ENCODE measurements at regions not wholly inside any gene's neighbourhood (a gene's known extent, or its start where the extent isn't known, plus 50 kb on each side); places are given as distances from the start of the nearest gene placed in this dataset.

- no peak for DNase-seq
- H3K36me3 ChIP-seq, result no peaks in the 10 kb centered on the region
- H3K27ac ChIP-seq, result no peak overlapping the region
- TF ChIP-seq POLR2A (IDR thresholded peaks at IDR 0.05) (no peak), EP300 (IDR thresholded peaks at IDR 0.05) (no peak)
- TF ChIP-seq, protein P1, sequence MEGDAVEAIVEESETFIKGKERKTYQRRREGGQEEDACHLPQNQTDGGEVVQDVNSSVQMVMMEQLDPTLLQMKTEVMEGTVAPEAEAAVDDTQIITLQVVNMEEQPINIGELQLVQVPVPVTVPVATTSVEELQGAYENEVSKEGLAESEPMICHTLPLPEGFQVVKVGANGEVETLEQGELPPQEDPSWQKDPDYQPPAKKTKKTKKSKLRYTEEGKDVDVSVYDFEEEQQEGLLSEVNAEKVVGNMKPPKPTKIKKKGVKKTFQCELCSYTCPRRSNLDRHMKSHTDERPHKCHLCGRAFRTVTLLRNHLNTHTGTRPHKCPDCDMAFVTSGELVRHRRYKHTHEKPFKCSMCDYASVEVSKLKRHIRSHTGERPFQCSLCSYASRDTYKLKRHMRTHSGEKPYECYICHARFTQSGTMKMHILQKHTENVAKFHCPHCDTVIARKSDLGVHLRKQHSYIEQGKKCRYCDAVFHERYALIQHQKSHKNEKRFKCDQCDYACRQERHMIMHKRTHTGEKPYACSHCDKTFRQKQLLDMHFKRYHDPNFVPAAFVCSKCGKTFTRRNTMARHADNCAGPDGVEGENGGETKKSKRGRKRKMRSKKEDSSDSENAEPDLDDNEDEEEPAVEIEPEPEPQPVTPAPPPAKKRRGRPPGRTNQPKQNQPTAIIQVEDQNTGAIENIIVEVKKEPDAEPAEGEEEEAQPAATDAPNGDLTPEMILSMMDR (IDR thresholded peaks at IDR 0.05), result no peak
- WGBS, 3 donors, result 83 to 96% (median 90%) methylated on average over 1 of the region's 1 CpG
- H3K4me3 ChIP-seq, result no peak overlapping the region
- no peaks in the 10 kb centered on the region for H3K9me3 ChIP-seq
- H3K27me3 ChIP-seq, result no peaks in the 10 kb centered on the region
- intact Hi-C loops (cut with DNase I), result no loop called here
- H3K4me1 ChIP-seq (ENCODE audit: insufficient read depth), result no peaks in the 10 kb centered on the region
Measured at GRCh38 chr4:83890816-83891215, 354.9 kb downstream of the GPAT3 start.

DNA sequence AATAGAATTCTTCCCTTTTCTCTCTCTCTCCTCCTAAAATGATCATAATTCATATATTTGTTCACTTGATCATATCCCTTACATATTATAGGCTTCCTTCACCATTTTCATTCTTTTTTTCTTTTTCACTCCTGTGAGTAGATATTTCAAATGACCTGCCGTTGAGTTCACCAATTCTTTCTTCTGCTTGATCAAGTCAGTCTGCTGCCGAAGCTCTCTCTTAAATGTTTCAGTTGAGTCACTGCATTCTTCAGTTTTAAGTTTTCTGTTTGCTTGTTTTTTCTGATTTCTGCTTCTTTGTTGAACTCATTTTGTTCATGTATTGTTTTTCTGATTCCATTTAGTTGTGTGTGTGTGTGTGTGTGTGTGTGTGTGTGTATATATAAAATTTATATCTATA is 354.3 kb downstream of the GPAT3 start:
- no peaks in the 10 kb centered on the region for H3K27me3 ChIP-seq
- TF ChIP-seq, protein P1 (IDR thresholded peaks at IDR 0.05), result no peak
- TF ChIP-seq EP300 (IDR thresholded peaks at IDR 0.05) (no peak), POLR2A (IDR thresholded peaks at IDR 0.05) (no peak)
- no peaks in the 10 kb centered on the region for H3K4me1 ChIP-seq (ENCODE audit: insufficient read depth)
- no peak overlapping the region for H3K4me3 ChIP-seq
- 87 to 93% (median 90%) methylated on average over 2 of the region's 2 CpGs for WGBS, 3 donors
- DNase-seq, result no peak
- H3K9me3 ChIP-seq, result no peaks in the 10 kb centered on the region
- intact Hi-C loops (cut with DNase I), result no loop called here
- no peak overlapping the region for H3K27ac ChIP-seq
- H3K36me3 ChIP-seq, result no peaks in the 10 kb centered on the region

DNA sequence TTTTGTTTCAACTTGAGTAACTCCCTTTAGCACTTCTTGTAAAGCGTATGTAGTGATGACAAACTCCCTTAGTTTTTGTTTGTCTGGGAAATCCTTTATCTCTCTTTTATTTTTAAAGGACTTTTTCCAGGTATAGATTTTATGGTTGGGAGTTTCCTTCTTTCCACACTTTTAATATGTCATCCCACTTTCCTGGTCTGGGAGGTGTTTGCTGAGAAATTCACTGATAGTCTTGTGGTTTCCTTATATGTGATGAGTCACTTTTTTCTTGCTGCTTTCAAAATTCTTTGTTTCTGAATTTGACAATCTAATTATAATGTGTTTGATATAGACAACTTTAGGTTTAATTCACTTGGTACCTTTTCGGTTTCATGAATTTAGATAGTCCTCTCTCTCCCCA is 353.9 kb downstream of the GPAT3 start:
- H3K27ac ChIP-seq, result no peak overlapping the region
- DNase-seq, result no peak
- H3K9me3 ChIP-seq, result no peaks in the 10 kb centered on the region
- H3K27me3 ChIP-seq, result no peaks in the 10 kb centered on the region
- H3K4me1 ChIP-seq (ENCODE audit: insufficient read depth), result no peaks in the 10 kb centered on the region
- 68 to 81% (median 74%) methylated on average over 2 of the region's 2 CpGs for WGBS, 3 donors
- no peak for TF ChIP-seq POLR2A (IDR thresholded peaks at IDR 0.05)
- intact Hi-C loops (cut with DNase I), result no loop called here
- no peaks in the 10 kb centered on the region for H3K36me3 ChIP-seq
- no peak overlapping the region for H3K4me3 ChIP-seq

- H3K27ac ChIP-seq, result no peak overlapping the region
- TF ChIP-seq, protein P1 (IDR thresholded peaks at IDR 0.05), result no peak
- TF ChIP-seq EP300 (IDR thresholded peaks at IDR 0.05) (no peak), POLR2A (IDR thresholded peaks at IDR 0.05) (no peak)
- no peaks in the 10 kb centered on the region for H3K4me1 ChIP-seq (ENCODE audit: insufficient read depth)
- H3K9me3 ChIP-seq, result no peaks in the 10 kb centered on the region
- no peak overlapping the region for H3K4me3 ChIP-seq
- WGBS, 3 donors, result 59 to 70% (median 59%) methylated on average over 6 of the region's 6 CpGs
- H3K36me3 ChIP-seq, result no peaks in the 10 kb centered on the region
- intact Hi-C loops (cut with DNase I), result no loop called here
- H3K27me3 ChIP-seq, result no peaks in the 10 kb centered on the region
- DNase-seq, result no peak
Measured at GRCh38 chr4:83885256-83886182, 349.6 kb downstream of the GPAT3 start.

GRCh38 chr4:83876047-83876446 is 340.1 kb downstream of the GPAT3 start:
- H3K9me3 ChIP-seq, result no peaks in the 10 kb centered on the region
- H3K4me3 ChIP-seq, result no peak overlapping the region
- no peak overlapping the region for H3K27ac ChIP-seq
- intact Hi-C loops (cut with DNase I), result no loop called here
- no peaks in the 10 kb centered on the region for H3K36me3 ChIP-seq
- H3K4me1 ChIP-seq (ENCODE audit: insufficient read depth), result no peaks in the 10 kb centered on the region
- TF ChIP-seq EP300 (IDR thresholded peaks at IDR 0.05), result no peak
- TF ChIP-seq, protein P1 (IDR thresholded peaks at IDR 0.05), result no peak
- TF ChIP-seq POLR2A (IDR thresholded peaks at IDR 0.05), result no peak
- no peaks in the 10 kb centered on the region for H3K27me3 ChIP-seq
- no peak for DNase-seq
- WGBS, 3 donors, result 67 to 72% (median 68%) methylated on average over 1 of the region's 1 CpG
